ENCODE measurements at regions not wholly inside any gene's neighbourhood (a gene's known extent, or its start where the extent isn't known, plus 50 kb on each side); places are given as distances from the start of the nearest gene placed in this dataset.
A peak's percentile ranks its signal among the peaks of the same experiment; 100 is the strongest.

DNA sequence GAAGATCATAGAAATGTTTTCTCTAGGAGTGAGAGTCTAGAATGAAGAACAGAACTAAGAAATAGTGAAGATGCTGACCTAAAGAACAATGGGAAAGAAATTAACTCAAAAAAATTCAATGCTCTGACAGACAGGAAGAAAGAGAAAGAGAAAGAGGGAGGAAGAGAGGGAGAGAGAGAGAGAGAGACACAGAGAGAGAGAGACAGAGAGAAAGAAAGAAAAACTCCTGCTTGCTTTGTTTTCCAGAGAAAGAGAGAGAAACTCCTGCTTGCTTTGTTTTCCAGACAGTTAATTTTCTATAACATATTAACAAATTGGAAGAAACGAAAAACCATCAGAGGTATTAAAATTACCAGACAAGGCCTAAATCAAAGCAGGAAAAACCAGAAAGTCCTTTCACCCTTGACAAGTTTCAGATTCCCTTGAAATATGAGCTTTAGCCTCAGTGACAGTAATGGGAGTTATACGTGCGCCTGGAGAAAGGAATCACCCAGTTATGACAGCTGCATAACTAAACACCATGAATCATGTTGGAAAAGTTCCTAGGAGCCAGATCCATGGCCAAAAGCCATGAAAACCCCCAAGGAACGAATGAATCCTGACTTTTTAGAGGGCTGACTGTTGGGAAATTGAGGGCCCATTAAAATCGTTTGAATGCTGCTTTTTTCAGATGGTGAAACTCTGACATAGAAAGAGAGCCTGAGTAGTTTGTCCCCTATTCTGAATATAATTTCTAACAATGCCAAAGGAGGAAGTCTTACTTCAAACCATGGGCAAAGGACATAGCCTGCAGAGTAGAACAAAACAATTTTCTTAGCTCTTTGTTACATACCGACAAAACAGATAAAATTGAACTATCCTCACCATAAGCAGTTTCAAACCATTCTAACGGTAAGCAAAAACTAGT is 228.6 kb upstream of the CHST9 start:
- Mint-ChIP-seq H3K27me3 (no peaks in the 10 kb centered on the region), H3K9me3 (peaks cover 2% of the 10 kb centered on the region), H3K36me3 (no peaks in the 10 kb centered on the region), H3K27ac (peak overlapping the region; percentile 4), H3K4me1 (no peaks in the 10 kb centered on the region), H3K4me3 (no peak overlapping the region)
- no peak for DNase-seq
- CTCF ChIA-PET = no interaction called here

DNA sequence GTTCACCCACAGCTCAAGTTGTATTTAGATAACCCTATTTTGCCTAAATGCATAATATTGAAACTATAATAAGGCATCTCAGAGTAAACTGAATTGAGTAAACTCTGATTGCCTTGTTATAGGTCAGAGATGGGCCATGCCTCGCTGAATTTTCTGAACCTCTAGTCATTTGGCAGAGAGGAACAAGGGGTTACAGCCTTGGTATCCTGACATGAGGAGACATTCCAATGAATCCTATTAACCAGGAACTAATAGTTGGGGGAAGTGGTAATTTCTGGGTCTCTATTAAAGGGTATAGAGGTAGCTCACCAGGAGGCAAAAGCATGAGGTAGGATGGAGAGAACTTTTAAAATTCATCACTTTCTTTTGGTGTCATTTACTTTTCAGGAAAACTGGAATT is 227.4 kb upstream of the CHST9 start:
- Mint-ChIP-seq H3K9me3 (peaks cover 4% of the 10 kb centered on the region), H3K27ac (no peak overlapping the region), H3K36me3 (no peaks in the 10 kb centered on the region), H3K4me1 (no peaks in the 10 kb centered on the region), H3K4me3 (no peak overlapping the region), H3K27me3 (no peaks in the 10 kb centered on the region)
- DNase-seq = no peak
- CTCF ChIA-PET = no interaction called here

GRCh38 chr18:27411911-27412310 is 226.8 kb upstream of the CHST9 start:
- DNase-seq = no peak
- Mint-ChIP-seq H3K27ac (no peak overlapping the region), H3K9me3 (peaks cover 4% of the 10 kb centered on the region), H3K27me3 (no peaks in the 10 kb centered on the region), H3K4me1 (no peaks in the 10 kb centered on the region), H3K36me3 (no peaks in the 10 kb centered on the region), H3K4me3 (no peak overlapping the region)
- CTCF ChIA-PET = no interaction called here

GRCh38 chr18:27411013-27411412 is 225.9 kb upstream of the CHST9 start:
- Mint-ChIP-seq H3K36me3 (no peaks in the 10 kb centered on the region), H3K27ac (no peak overlapping the region), H3K27me3 (no peaks in the 10 kb centered on the region), H3K4me1 (no peaks in the 10 kb centered on the region), H3K4me3 (no peak overlapping the region), H3K9me3 (peaks cover 4% of the 10 kb centered on the region)
- CTCF ChIA-PET = no interaction called here
- DNase-seq = no peak

DNA sequence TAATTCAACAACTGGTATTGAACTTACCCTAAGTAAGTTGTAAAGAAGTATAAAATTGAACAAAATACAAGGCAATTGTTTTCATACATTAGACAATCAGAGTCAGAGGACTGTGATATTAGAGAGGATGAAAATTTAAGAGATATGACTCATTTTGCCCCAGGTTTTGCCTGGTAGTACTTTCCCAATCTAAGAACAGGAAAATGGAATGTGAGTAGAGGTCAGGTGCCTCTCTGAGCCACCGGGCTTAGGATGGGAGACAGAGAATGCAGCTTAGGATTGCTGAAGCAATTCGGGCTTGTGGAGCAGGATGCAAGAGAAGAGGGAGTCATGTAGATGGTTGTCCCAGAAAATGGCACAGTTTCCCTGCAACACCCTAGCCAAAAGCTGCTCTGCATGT is 219.7 kb upstream of the CHST9 start:
- no peaks in the 10 kb centered on the region for H3K27me3 Mint-ChIP-seq
- H3K36me3 Mint-ChIP-seq = no peaks in the 10 kb centered on the region
- peaks cover 8% of the 10 kb centered on the region for H3K9me3 Mint-ChIP-seq
- DNase-seq = no peak
- CTCF ChIA-PET = no interaction called here
- H3K4me3 Mint-ChIP-seq = no peak overlapping the region
- no peak overlapping the region for H3K27ac Mint-ChIP-seq
- no peaks in the 10 kb centered on the region for H3K4me1 Mint-ChIP-seq

- no peaks in the 10 kb centered on the region for H3K36me3 Mint-ChIP-seq
- peaks cover 6% of the 10 kb centered on the region for H3K9me3 Mint-ChIP-seq
- H3K27ac Mint-ChIP-seq = no peak overlapping the region
- DNase-seq = no peak
- no peaks in the 10 kb centered on the region for H3K27me3 Mint-ChIP-seq
- H3K4me1 Mint-ChIP-seq = no peaks in the 10 kb centered on the region
- H3K4me3 Mint-ChIP-seq = no peak overlapping the region
- CTCF ChIA-PET = no interaction called here
Observed at GRCh38 chr18:27400001-27400400, 214.9 kb upstream of the CHST9 start.

GRCh38 chr18:27395752-27396151 is 210.6 kb upstream of the CHST9 start:
- H3K4me1 Mint-ChIP-seq = no peaks in the 10 kb centered on the region
- CTCF ChIA-PET = no interaction called here
- DNase-seq = no peak
- H3K36me3 Mint-ChIP-seq = no peaks in the 10 kb centered on the region
- no peak overlapping the region for H3K27ac Mint-ChIP-seq
- H3K27me3 Mint-ChIP-seq = no peaks in the 10 kb centered on the region
- peaks cover 8% of the 10 kb centered on the region for H3K9me3 Mint-ChIP-seq
- no peak overlapping the region for H3K4me3 Mint-ChIP-seq

DNA sequence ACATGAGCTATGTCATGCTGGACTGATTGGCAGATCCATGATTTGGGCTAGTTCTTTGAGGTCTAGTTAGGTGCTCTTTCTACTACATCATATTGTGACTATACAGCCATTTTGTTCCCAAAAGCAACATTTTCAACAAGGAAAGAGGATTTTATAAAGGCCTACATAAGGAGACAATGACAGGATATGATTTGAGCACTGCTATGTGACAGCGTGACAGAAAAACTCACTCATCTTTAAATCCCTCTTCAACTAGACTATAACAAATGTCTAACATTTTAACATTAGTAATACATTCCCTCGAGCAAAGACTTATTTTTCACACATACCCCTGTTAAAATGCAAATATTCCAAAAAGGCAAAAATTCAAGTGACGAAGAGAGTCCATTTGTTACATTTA is 209.6 kb upstream of the CHST9 start:
- no peak overlapping the region for H3K4me3 Mint-ChIP-seq
- H3K9me3 Mint-ChIP-seq = peaks cover 3% of the 10 kb centered on the region
- no peak for DNase-seq
- CTCF ChIA-PET = no interaction called here
- no peaks in the 10 kb centered on the region for H3K27me3 Mint-ChIP-seq
- H3K27ac Mint-ChIP-seq = no peak overlapping the region
- H3K36me3 Mint-ChIP-seq = no peaks in the 10 kb centered on the region
- H3K4me1 Mint-ChIP-seq = no peaks in the 10 kb centered on the region

- CTCF ChIA-PET = no interaction called here
- Mint-ChIP-seq H3K9me3 (peaks cover 4% of the 10 kb centered on the region), H3K4me1 (no peaks in the 10 kb centered on the region), H3K4me3 (no peak overlapping the region), H3K27ac (no peak overlapping the region), H3K36me3 (no peaks in the 10 kb centered on the region), H3K27me3 (no peaks in the 10 kb centered on the region)
- DNase-seq = no peak
Observed at GRCh38 chr18:27382567-27383216, 197.6 kb upstream of the CHST9 start.

DNA sequence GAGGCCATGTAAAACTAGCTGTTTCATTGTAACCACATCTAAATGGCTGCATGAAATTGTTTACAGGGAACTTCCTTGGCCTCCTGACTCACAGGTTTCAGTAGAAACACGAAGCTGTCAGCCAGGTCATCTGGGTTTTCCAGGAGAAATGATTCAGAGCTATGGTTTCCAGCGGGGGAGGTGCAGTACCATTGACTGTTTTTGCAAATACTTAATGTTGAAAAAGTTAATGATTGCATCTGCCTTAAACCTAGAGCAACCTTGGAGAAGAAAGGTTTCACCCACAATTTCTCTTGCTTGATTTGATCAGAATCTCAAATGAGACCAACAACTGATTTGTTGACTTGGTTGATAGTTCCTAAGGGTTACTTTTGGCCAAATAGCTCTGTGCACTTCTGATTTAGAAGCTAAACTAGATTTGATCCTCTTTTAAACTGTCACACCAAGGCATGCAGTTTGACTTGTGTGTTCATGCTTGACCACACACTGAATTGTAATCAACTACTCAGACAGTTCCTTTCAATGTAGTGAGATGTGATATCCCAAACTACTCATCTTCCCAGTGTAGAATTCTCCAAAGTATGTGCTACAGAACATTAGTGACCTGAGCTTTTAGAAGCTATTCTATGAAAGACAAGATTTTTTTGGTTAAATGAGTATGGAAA is 193.5 kb upstream of the CHST9 start:
- DNase-seq = no peak
- H3K9me3 Mint-ChIP-seq = peaks cover 2% of the 10 kb centered on the region
- H3K36me3 Mint-ChIP-seq = no peaks in the 10 kb centered on the region
- H3K4me1 Mint-ChIP-seq = no peaks in the 10 kb centered on the region
- CTCF ChIA-PET = no interaction called here
- H3K27me3 Mint-ChIP-seq = no peaks in the 10 kb centered on the region
- no peak overlapping the region for H3K4me3 Mint-ChIP-seq
- H3K27ac Mint-ChIP-seq = no peak overlapping the region

DNA sequence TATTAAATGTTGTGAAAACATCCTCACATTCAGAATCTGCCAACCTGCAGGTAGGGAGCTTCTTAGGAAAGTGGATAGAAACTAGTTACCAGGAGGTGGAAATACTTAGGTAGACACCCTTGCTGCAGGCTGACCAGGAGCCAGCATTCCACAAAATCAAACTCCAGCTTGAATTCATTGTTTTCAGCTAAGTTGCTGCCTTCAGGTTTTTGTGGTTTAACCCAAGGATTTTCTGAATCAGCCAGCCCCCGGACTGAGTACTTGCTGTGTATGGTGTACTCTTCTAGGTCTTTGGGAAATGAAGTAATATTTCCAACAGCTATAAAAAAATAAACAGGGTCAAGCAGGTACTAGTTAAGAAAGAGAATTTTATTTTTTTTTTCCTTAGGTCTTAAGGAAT is 192.1 kb upstream of the CHST9 start:
- no peak overlapping the region for H3K4me3 Mint-ChIP-seq
- DNase-seq = no peak
- no peaks in the 10 kb centered on the region for H3K4me1 Mint-ChIP-seq
- no peaks in the 10 kb centered on the region for H3K27me3 Mint-ChIP-seq
- peaks cover 2% of the 10 kb centered on the region for H3K9me3 Mint-ChIP-seq
- no peak overlapping the region for H3K27ac Mint-ChIP-seq
- H3K36me3 Mint-ChIP-seq = no peaks in the 10 kb centered on the region
- CTCF ChIA-PET = no interaction called here

DNA sequence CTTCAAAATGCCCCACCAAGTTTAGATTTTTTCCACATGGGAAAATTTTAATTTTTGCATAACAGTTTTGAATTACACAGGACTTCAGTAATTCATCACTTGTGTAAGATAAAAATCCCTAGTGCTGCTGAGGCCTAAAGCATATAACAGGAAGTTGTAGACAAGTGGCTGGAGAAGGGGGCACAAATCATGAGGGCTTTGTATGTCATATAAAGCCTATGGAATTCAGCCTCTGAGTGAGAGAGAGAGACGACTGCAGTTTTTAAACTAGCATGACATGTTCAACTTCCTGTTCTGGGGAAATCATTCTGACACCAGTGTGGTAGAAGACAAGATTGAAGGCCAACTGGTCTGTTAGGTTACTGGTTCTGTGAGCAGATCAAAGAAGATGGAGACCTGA is 187.3 kb upstream of the CHST9 start:
- CTCF ChIA-PET = no interaction called here

GRCh38 chr18:27366665-27367064 is 181.6 kb upstream of the CHST9 start:
- Mint-ChIP-seq H3K9me3 (no peaks in the 10 kb centered on the region), H3K27me3 (no peaks in the 10 kb centered on the region), H3K36me3 (no peaks in the 10 kb centered on the region), H3K4me3 (no peak overlapping the region), H3K4me1 (no peaks in the 10 kb centered on the region), H3K27ac (peak overlapping the region; percentile 50)
- CTCF ChIA-PET = no interaction called here
- no peak for DNase-seq

More for the DNA sequence above, 187.3 kb upstream of the CHST9 start:
- Mint-ChIP-seq H3K4me3 (no peak overlapping the region), H3K27ac (no peak overlapping the region), H3K9me3 (no peaks in the 10 kb centered on the region), H3K27me3 (no peaks in the 10 kb centered on the region), H3K36me3 (no peaks in the 10 kb centered on the region), H3K4me1 (no peaks in the 10 kb centered on the region)
- DNase-seq = no peak

DNA sequence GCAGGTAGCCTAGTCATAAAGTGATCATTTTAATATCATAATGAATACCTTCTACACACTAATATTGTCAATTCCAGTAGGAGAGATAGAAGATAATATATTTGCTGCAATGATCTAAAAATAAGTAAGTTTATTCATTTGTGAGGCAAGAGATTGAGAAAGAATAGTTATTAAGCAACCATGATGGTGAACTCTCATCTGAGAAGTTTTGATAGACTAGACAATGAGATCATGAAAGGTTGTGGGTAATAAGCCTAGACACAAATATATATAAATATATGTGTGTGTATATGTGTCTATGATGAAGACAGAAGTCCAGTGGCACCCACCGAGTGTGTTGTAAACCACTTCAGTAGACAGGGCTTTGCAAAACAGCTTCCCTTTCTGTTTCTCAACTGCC is 181.0 kb upstream of the CHST9 start:
- no peaks in the 10 kb centered on the region for H3K36me3 Mint-ChIP-seq
- H3K27me3 Mint-ChIP-seq = no peaks in the 10 kb centered on the region
- CTCF ChIA-PET = no interaction called here
- no peak for DNase-seq
- H3K9me3 Mint-ChIP-seq = no peaks in the 10 kb centered on the region
- H3K27ac Mint-ChIP-seq = no peak overlapping the region
- no peak overlapping the region for H3K4me3 Mint-ChIP-seq
- H3K4me1 Mint-ChIP-seq = no peaks in the 10 kb centered on the region

- Mint-ChIP-seq H3K9me3 (no peaks in the 10 kb centered on the region), H3K27me3 (no peaks in the 10 kb centered on the region), H3K36me3 (no peaks in the 10 kb centered on the region), H3K27ac (no peak overlapping the region), H3K4me1 (no peaks in the 10 kb centered on the region), H3K4me3 (no peak overlapping the region)
- CTCF ChIA-PET = interaction anchor here (0.6 to 1.7 kb wide), 4 partner anchors 235 to 245 kb away, joined by 3 to 4 read pairs (median 3); no protein-coding TSS in a partner anchor
- DNase-seq = no peak
Observed at GRCh38 chr18:27363872-27364271, 178.8 kb upstream of the CHST9 start.
